ENCODE measurements at regions not wholly inside any gene's neighbourhood (a gene's known extent, or its start where the extent isn't known, plus 50 kb on each side); places are given as distances from the start of the nearest gene placed in this dataset.

- no peak for TF ChIP-seq POLR2A (IDR thresholded peaks at IDR 0.05; ENCODE audit: low read length)
- no peak for TF ChIP-seq GATA1 (IDR thresholded peaks at IDR 0.05; ENCODE audit: low read depth, low read length)
These were observed 167.2 kb downstream of the C9orf50 start for GRCh38 chr9:129453734-129454133.

Data from erythroblast (primary cell).